GM18507 (cell line): ENCODE measurements at regions not wholly inside any gene's neighbourhood (a gene's known extent, or its start where the extent isn't known, plus 50 kb on each side); places are given as distances from the start of the nearest gene placed in this dataset.
"Not testable (repeated sequence)": the region's sequence is repeated elsewhere in the genome, so short reads cannot be mapped to it uniquely, and the experiment has no call there.

Experiments
- DNase-seq: peaks from one replicate; pipeline ENCODE4 v3.0.0; 2011; ENCODE audit warnings: low read depth; ENCODE audit not compliant: insufficient read length; ENCODE audit errors: extremely low spot score
- FAIRE-seq: peaks from 2 replicates; lab custom pipeline; 2011; peaks lifted over from hg19 to GRCh38; lab: Jason Lieb, UNC

GRCh38 chr2:160832381-160832780 lies 327.8 kb upstream of the TANK start:
- not testable (repeated sequence) for FAIRE-seq, DNase-seq

GRCh38 chr2:160835166-160835565 lies 325.1 kb upstream of the TANK start:
- FAIRE-seq (no peak), DNase-seq (no peak)

- FAIRE-seq = no peak
- no peak for DNase-seq
These were observed 323.5 kb upstream of the TANK start for GRCh38 chr2:160836755-160837154.

GRCh38 chr2:160837416-160837815 lies 322.8 kb upstream of the TANK start:
- FAIRE-seq (no peak), DNase-seq (no peak)

- no peak for FAIRE-seq
- no peak for DNase-seq
These were observed 322.1 kb upstream of the TANK start for GRCh38 chr2:160838147-160838546.

- DNase-seq = no peak
- FAIRE-seq = no peak
These were observed 321.5 kb upstream of the TANK start for GRCh38 chr2:160838691-160839090.

GRCh38 chr2:160842286-160842685 lies 317.9 kb upstream of the TANK start:
- FAIRE-seq (no peak), DNase-seq (no peak)

- FAIRE-seq = no peak
- no peak for DNase-seq
These were observed 301.1 kb upstream of the TANK start for GRCh38 chr2:160859096-160859495.

- no peak for FAIRE-seq
- DNase-seq = no peak
These were observed 298.0 kb upstream of the TANK start for GRCh38 chr2:160862226-160862625.

- no peak for FAIRE-seq
- DNase-seq = no peak
These were observed 291.3 kb upstream of the TANK start for GRCh38 chr2:160868891-160869290.

- DNase-seq = no peak
- no peak for FAIRE-seq
These were observed 290.8 kb upstream of the TANK start for GRCh38 chr2:160869411-160869810.

GRCh38 chr2:160870729-160871465 lies 289.3 kb upstream of the TANK start:
- FAIRE-seq = no peak
- no peak for DNase-seq

- FAIRE-seq = no peak
These were observed 288.3 kb upstream of the TANK start for GRCh38 chr2:160871953-160872352.

GRCh38 chr2:160876029-160876428 lies 284.2 kb upstream of the TANK start:
- FAIRE-seq = no peak
- no peak for DNase-seq

More at GRCh38 chr2:160871953-160872352, 288.3 kb upstream of the TANK start:
- no peak for DNase-seq

GRCh38 chr2:160876765-160877164 lies 283.5 kb upstream of the TANK start:
- FAIRE-seq (no peak), DNase-seq (no peak)

- DNase-seq (no peak), FAIRE-seq (no peak)
These were observed 281.6 kb upstream of the TANK start for GRCh38 chr2:160878618-160879017.

- FAIRE-seq = no peak
- DNase-seq = no peak
These were observed 277.3 kb upstream of the TANK start for GRCh38 chr2:160882906-160883305.

GRCh38 chr2:160884056-160884455 lies 276.2 kb upstream of the TANK start:
- DNase-seq = no peak
- no peak for FAIRE-seq

GRCh38 chr2:160889439-160890170 lies 270.6 kb upstream of the TANK start:
- FAIRE-seq (no peak), DNase-seq (no peak)

GRCh38 chr2:160890667-160891352 lies 269.4 kb upstream of the TANK start:
- FAIRE-seq = no peak
- DNase-seq = no peak

GRCh38 chr2:160891353-160891740 lies 268.9 kb upstream of the TANK start:
- DNase-seq = no peak
- FAIRE-seq = no peak
